SK-N-SH (cell line): ENCODE measurements at regions not wholly inside any gene's neighbourhood (a gene's known extent, or its start where the extent isn't known, plus 50 kb on each side); places are given as distances from the start of the nearest gene placed in this dataset.

ENCODE experiments used
- CTCF ChIA-PET: fragments of 300-600, 350-600 bp; formaldehyde crosslinking; extraction: SDS; loops from one replicate; lab custom pipeline; 2021; lab: Yijun Ruan, JAX
- POLR2A ChIA-PET: fragments of 350-600 bp; sonication (Branson Sonifier 250); formaldehyde crosslinking; extraction: SDS; loops from one replicate; lab custom pipeline; 2020; ENCODE audit warnings: antibody characterized with exemption, inconsistent platforms; lab: Yijun Ruan, JAX
- DNase-seq: peaks from one replicate; pipeline ENCODE4 v3.0.0; 2012
- H2AFZ ChIP-seq: fragments of 200-600 bp; sonication (generic); 2 replicates; pipeline ENCODE4 v1.8.1; 2016; ENCODE audit warnings: antibody characterized with exemption, mild to moderate bottlenecking, low read depth
- H3F3A ChIP-seq: fragments of 200-600 bp; sonication (generic); replicated peaks from 2 replicates; pipeline ENCODE3; 2016; ENCODE audit warnings: antibody characterized with exemption, mild to moderate bottlenecking; ENCODE audit not compliant: insufficient read depth
- H3K27ac ChIP-seq, 2 experiments: fragments of 200-500 bp in 1 of 2; fragments of 200-600 bp in 1 of 2; sonication (Bioruptor generic) in 1 of 2; sonication (generic), shearing (Covaris generic) in 1 of 2; 2 replicates each; pipeline versions ENCODE4 v1.5.1 to v1.6.1; 2014 to 2016; ENCODE audit warnings: low read depth in 2 of 2, inconsistent platforms in 1 of 2, low read length in 1 of 2, mild to moderate bottlenecking in 1 of 2, mixed read lengths in 1 of 2
- H3K27me3 ChIP-seq: fragments of 200-600 bp; sonication (generic), shearing (Covaris generic); 2 replicates; pipeline ENCODE4 v1.6.1; 2016; ENCODE audit warnings: mixed run types; ENCODE audit not compliant: insufficient read depth
- H3K36me3 ChIP-seq, 2 experiments: fragments of 200-500 bp in 1 of 2; fragments of 200-600 bp in 1 of 2; sonication (Bioruptor generic) in 1 of 2; sonication (generic) in 1 of 2; replicated peaks in 1 of 2; 2 replicates each; pipeline versions ENCODE3 to v1.5.1; 2014 to 2016; ENCODE audit warnings: low read length in 1 of 2, mild to moderate bottlenecking in 1 of 2; ENCODE audit not compliant: insufficient read depth in 2 of 2, control insufficient read depth in 1 of 2
- H3K4me1 ChIP-seq, 2 experiments: fragments of 200-500 bp in 1 of 2; fragments of 200-600 bp in 1 of 2; sonication (Bioruptor generic) in 1 of 2; sonication (generic), shearing (Covaris generic) in 1 of 2; 2 replicates each; pipeline versions ENCODE4 v1.5.1 to v1.6.1; 2014 to 2016; ENCODE audit warnings: low read depth in 1 of 2, low read length in 1 of 2, mixed run types in 1 of 2; ENCODE audit not compliant: insufficient read depth in 2 of 2, control insufficient read depth in 1 of 2
- H3K4me2 ChIP-seq: fragments of 200-600 bp; sonication (generic), shearing (Covaris generic); 2 replicates; pipeline ENCODE4 v1.6.1; 2017; ENCODE audit warnings: mixed run types
- H3K4me3 ChIP-seq, 2 experiments: fragments of 200-500 bp in 1 of 2; fragments of 200-600 bp in 1 of 2; sonication (Bioruptor generic) in 1 of 2; sonication (generic), shearing (Covaris generic) in 1 of 2; 2 replicates each; pipeline versions ENCODE4 v1.5.1 to v1.8.1; 2014 to 2016; ENCODE audit warnings: low read depth in 2 of 2, inconsistent platforms in 1 of 2, low read length in 1 of 2, mild to moderate bottlenecking in 1 of 2, mixed read lengths in 1 of 2, moderate library complexity in 1 of 2
- H3K79me2 ChIP-seq: fragments of 200-600 bp; sonication (generic); 2 replicates; pipeline ENCODE4 v1.8.1; 2017; ENCODE audit warnings: mild to moderate bottlenecking; ENCODE audit not compliant: insufficient read depth
- H3K9ac ChIP-seq: fragments of 200-600 bp; sonication (generic); 2 replicates; pipeline ENCODE4 v1.6.1; 2017; ENCODE audit warnings: mixed run types
- H3K9me2 ChIP-seq: fragments of 200-600 bp; sonication (generic); 2 replicates; pipeline ENCODE4 v1.6.1; 2017; ENCODE audit warnings: mixed run types
- H3K9me3 ChIP-seq: fragments of 200-600 bp; sonication (generic); 2 replicates; pipeline ENCODE4 v1.6.1; 2017; ENCODE audit warnings: mixed run types, mild to moderate bottlenecking, moderate library complexity
- H4K20me1 ChIP-seq: fragments of 200-600 bp; sonication (generic); 2 replicates; pipeline ENCODE4 v1.6.1; 2017; ENCODE audit warnings: mild to moderate bottlenecking, mixed run types; ENCODE audit not compliant: insufficient read depth
- CHD2 ChIP-seq: fragments of 150-350 bp; IDR thresholded peaks from 2 replicates; pipeline ENCODE4 v1.6.1; 2018; ENCODE audit warnings: low read length; ENCODE audit not compliant: partially characterized antibody
- ELF1 ChIP-seq: IDR thresholded peaks from 2 replicates; pipeline ENCODE4 v1.4.0; 2012
- EP300 ChIP-seq, 2 experiments: IDR thresholded peaks; 2 replicates each; pipeline versions ENCODE4 v1.4.0 to v1.6.1; 2012; ENCODE audit warnings: borderline replicate concordance in 1 of 2, low read depth in 1 of 2, low read length in 1 of 2
- FOXM1 ChIP-seq: IDR thresholded peaks from 2 replicates; pipeline ENCODE4 v1.4.0; 2012; ENCODE audit warnings: low read depth, mild to moderate bottlenecking
- GABPA ChIP-seq: IDR thresholded peaks from 2 replicates; pipeline ENCODE4 v1.4.0; 2012; ENCODE audit warnings: low read depth, mild to moderate bottlenecking
- GATA2 ChIP-seq: sonication (generic); formaldehyde crosslinking; IDR thresholded peaks from 2 replicates; pipeline ENCODE4 v1.5.0; 2020; ENCODE audit warnings: mild to moderate bottlenecking, missing genetic modification reagents
- JUND ChIP-seq: IDR thresholded peaks from 2 replicates; pipeline ENCODE4 v1.4.0; 2012
- MEF2A ChIP-seq: IDR thresholded peaks from 2 replicates; pipeline ENCODE4 v1.4.0; 2012; ENCODE audit warnings: low read depth, borderline replicate concordance
- RAD21 ChIP-seq: IDR thresholded peaks from 2 replicates; pipeline ENCODE4 v1.6.1; 2012; ENCODE audit warnings: mild to moderate bottlenecking, low read length
- RXRA ChIP-seq: IDR thresholded peaks from 2 replicates; pipeline ENCODE4 v1.4.0; 2012; ENCODE audit warnings: low read depth, mild to moderate bottlenecking, borderline replicate concordance
- SIN3A ChIP-seq: IDR thresholded peaks from 2 replicates; pipeline ENCODE4 v1.6.1; 2012; ENCODE audit warnings: low read depth, mild to moderate bottlenecking, low read length, moderate library complexity, borderline replicate concordance
- SMC3 ChIP-seq: IDR thresholded peaks from 2 replicates; pipeline ENCODE4 v1.6.1; 2012; ENCODE audit warnings: low read depth, low read length, improper control_type of control experiment
- TAF1 ChIP-seq: IDR thresholded peaks from 2 replicates; pipeline ENCODE4 v1.6.1; 2012; ENCODE audit warnings: low read depth, mild to moderate bottlenecking, low read length, moderate library complexity, borderline replicate concordance
- WGBS: methylation state at CpG from one replicate; pipeline ENCODE4 v1.1.6; 2017; ENCODE audit warnings: low lambda C conversion rate; 5-methylcytosine and 5-hydroxymethylcytosine counted together
- TF ChIP-seq, protein P1 (sequence below): IDR thresholded peaks from 2 replicates; pipeline ENCODE4 v1.4.0; 2012; ENCODE audit warnings: low read depth, borderline replicate concordance
- TF ChIP-seq, protein P2 (sequence below): fragments of 150-350 bp; IDR thresholded peaks from 2 replicates; pipeline ENCODE4 v1.6.1; 2017; ENCODE audit warnings: antibody characterized with exemption, low read length, low read depth, borderline replicate concordance
- TF ChIP-seq, protein P3 (sequence below): IDR thresholded peaks from 2 replicates; pipeline ENCODE4 v1.4.0; 2012; ENCODE audit warnings: low read depth, borderline replicate concordance
- TF ChIP-seq, protein P4 (sequence below): fragments of 200-600 bp; sonication (generic); IDR thresholded peaks from 2 replicates; pipeline ENCODE4 v1.6.1; 2017; ENCODE audit warnings: antibody characterized with exemption, mild to moderate bottlenecking, moderate library complexity

DNA sequence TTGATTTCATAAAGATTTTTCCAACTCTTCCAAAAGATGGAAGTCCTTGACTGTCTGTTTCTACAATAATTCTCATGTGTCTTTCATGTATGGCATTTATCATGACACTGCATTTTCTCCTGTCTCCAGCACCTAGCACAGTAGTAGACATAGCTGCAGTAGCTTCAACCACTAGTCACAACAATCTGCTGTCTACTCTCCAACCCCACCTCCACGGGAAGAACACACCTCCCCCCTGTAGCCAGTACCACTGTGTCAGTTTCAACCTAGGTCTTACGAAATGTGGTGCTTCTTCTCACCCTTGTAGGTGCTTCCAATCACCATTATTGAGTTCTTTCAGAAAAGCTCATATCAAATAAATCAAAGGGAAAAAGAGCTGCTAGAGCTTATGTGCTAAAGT is 425.1 kb upstream of the ADAMTS5 start:
- Histone ChIP-seq H3K27ac (no peak overlapping the region), H3K4me3 (no peak overlapping the region), H3K4me1 (no peaks in the 10 kb centered on the region; a peak in 1 of 4 replicates), H4K20me1 (no peaks in the 10 kb centered on the region), H3K4me2 (no peak overlapping the region), H3F3A (no peaks in the 10 kb centered on the region), H3K27me3 (no peaks in the 10 kb centered on the region), H3K9ac (no peak overlapping the region), H3K79me2 (no peaks in the 10 kb centered on the region), H3K9me3 (no peaks in the 10 kb centered on the region), H2AFZ (peak overlapping the region; percentile 24; the same call in 1 of the 2 replicates), H3K9me2 (no peaks in the 10 kb centered on the region), H3K36me3 (no peaks in the 10 kb centered on the region)
- ChIA-PET POLR2A (no interaction called here), CTCF (no interaction called here)
- TF ChIP-seq, protein P1, sequence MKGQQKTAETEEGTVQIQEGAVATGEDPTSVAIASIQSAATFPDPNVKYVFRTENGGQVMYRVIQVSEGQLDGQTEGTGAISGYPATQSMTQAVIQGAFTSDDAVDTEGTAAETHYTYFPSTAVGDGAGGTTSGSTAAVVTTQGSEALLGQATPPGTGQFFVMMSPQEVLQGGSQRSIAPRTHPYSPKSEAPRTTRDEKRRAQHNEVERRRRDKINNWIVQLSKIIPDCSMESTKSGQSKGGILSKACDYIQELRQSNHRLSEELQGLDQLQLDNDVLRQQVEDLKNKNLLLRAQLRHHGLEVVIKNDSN: no peak
- TF ChIP-seq ELF1 (no peak), MEF2A (no peak), RXRA (no peak), FOXM1 (no peak), EP300 (IDR thresholded peaks at IDR 0.05; ENCODE audit: borderline replicate concordance in 1 of 2, low read depth in 1 of 2, low read length in 1 of 2) (no peak)
- TF ChIP-seq, protein P2, sequence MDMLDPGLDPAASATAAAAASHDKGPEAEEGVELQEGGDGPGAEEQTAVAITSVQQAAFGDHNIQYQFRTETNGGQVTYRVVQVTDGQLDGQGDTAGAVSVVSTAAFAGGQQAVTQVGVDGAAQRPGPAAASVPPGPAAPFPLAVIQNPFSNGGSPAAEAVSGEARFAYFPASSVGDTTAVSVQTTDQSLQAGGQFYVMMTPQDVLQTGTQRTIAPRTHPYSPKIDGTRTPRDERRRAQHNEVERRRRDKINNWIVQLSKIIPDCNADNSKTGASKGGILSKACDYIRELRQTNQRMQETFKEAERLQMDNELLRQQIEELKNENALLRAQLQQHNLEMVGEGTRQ: no peak
- 69% methylated on average over 2 of the region's 2 CpGs for WGBS
- DNase-seq: no peak

DNA sequence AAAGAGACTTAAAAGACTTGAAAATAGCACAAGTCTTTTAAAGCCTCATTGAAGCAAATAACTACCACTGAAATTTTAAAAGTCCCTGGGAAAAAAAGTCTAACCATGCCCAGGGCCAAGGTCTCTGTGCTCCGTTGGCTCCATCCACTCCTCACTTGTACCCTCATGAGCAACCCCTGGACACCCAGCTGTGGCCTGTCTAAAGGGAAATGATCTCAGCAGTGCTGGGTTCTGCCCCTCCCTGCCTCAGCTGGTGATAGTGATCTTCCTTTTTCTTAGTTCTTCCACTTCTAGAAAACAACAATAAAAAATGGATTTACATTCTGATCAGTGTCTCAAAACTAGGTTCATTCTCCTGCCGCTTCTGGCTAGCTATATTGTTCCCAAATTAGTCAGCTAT is 423.5 kb upstream of the ADAMTS5 start:
- CTCF ChIA-PET: no interaction called here
- Histone ChIP-seq H3K27me3 (no peaks in the 10 kb centered on the region), H3K9ac (no peak overlapping the region), H3K9me2 (no peaks in the 10 kb centered on the region), H3K4me3 (no peak overlapping the region)
- TF ChIP-seq, protein P3, sequence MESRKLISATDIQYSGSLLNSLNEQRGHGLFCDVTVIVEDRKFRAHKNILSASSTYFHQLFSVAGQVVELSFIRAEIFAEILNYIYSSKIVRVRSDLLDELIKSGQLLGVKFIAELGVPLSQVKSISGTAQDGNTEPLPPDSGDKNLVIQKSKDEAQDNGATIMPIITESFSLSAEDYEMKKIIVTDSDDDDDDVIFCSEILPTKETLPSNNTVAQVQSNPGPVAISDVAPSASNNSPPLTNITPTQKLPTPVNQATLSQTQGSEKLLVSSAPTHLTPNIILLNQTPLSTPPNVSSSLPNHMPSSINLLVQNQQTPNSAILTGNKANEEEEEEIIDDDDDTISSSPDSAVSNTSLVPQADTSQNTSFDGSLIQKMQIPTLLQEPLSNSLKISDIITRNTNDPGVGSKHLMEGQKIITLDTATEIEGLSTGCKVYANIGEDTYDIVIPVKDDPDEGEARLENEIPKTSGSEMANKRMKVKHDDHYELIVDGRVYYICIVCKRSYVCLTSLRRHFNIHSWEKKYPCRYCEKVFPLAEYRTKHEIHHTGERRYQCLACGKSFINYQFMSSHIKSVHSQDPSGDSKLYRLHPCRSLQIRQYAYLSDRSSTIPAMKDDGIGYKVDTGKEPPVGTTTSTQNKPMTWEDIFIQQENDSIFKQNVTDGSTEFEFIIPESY: no peak
- TF ChIP-seq RAD21: no peak
- TF ChIP-seq, protein P4, sequence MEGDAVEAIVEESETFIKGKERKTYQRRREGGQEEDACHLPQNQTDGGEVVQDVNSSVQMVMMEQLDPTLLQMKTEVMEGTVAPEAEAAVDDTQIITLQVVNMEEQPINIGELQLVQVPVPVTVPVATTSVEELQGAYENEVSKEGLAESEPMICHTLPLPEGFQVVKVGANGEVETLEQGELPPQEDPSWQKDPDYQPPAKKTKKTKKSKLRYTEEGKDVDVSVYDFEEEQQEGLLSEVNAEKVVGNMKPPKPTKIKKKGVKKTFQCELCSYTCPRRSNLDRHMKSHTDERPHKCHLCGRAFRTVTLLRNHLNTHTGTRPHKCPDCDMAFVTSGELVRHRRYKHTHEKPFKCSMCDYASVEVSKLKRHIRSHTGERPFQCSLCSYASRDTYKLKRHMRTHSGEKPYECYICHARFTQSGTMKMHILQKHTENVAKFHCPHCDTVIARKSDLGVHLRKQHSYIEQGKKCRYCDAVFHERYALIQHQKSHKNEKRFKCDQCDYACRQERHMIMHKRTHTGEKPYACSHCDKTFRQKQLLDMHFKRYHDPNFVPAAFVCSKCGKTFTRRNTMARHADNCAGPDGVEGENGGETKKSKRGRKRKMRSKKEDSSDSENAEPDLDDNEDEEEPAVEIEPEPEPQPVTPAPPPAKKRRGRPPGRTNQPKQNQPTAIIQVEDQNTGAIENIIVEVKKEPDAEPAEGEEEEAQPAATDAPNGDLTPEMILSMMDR: no peak
- TF ChIP-seq SMC3: no peak
- TF ChIP-seq CHD2: no peak
- no peak for TF ChIP-seq GABPA
- no peak for TF ChIP-seq JUND
- TF ChIP-seq TAF1: no peak
- no peak for TF ChIP-seq SIN3A
- no peak for TF ChIP-seq FOXM1
- TF ChIP-seq, protein P1: no peak
- TF ChIP-seq GATA2 (CRISPR knock-in tag): no peak
- TF ChIP-seq, all 33 proteins: peak for 0
- Histone ChIP-seq H3K27ac (no peak overlapping the region), H3K36me3 (no peaks in the 10 kb centered on the region), H3F3A (no peaks in the 10 kb centered on the region), H3K79me2 (no peaks in the 10 kb centered on the region), H2AFZ (no peak overlapping the region), H3K4me2 (no peak overlapping the region), H3K9me3 (no peaks in the 10 kb centered on the region), H4K20me1 (no peaks in the 10 kb centered on the region), H3K4me1 (no peaks in the 10 kb centered on the region; a peak in 1 of 4 replicates)
- no peak for DNase-seq
- 76% methylated on average over 2 of the region's 2 CpGs for WGBS
- POLR2A ChIA-PET: no interaction called here
